Transverse colon (tissue), 4 donors: ENCODE measurements at regions not wholly inside any gene's neighbourhood (a gene's known extent, or its start where the extent isn't known, plus 50 kb on each side); places are given as distances from the start of the nearest gene placed in this dataset.

ENCODE experiments used
- DNase-seq: peaks from one replicate; pipeline ENCODE4 v3.0.0-alpha.2; 2019
- H3K27ac ChIP-seq, 4 donors: fragments of 200-600 bp; sonication (generic); 2 replicates each; pipeline ENCODE4 v1.5.1; 2016 to 2018; ENCODE audit warnings: inconsistent platforms in 4 of 4
- H3K27me3 ChIP-seq: fragments of 200-600 bp; sonication (generic); 2 replicates; pipeline ENCODE4 v1.5.1; 2017; ENCODE audit warnings: inconsistent platforms
- H3K36me3 ChIP-seq, 4 donors: fragments of 200-600 bp; sonication (generic); 2 replicates each; pipeline ENCODE4 v1.5.1; 2017 to 2019; ENCODE audit warnings: inconsistent platforms in 4 of 4
- H3K4me1 ChIP-seq, 4 donors: fragments of 200-600 bp; sonication (generic); 2 replicates each; pipeline ENCODE4 v1.5.1; 2017 to 2020; ENCODE audit warnings: inconsistent platforms in 4 of 4
- H3K4me3 ChIP-seq, 4 donors: fragments of 200-600 bp; sonication (generic); 1 replicate in 1 of 4; 2 replicates in 3 of 4; pipeline versions ENCODE4 v1.5.1 to v1.6.1; 2017 to 2019; ENCODE audit warnings: inconsistent platforms in 4 of 4
- H3K9me3 ChIP-seq, 2 donors: fragments of 200-600 bp; sonication (generic); 2 replicates each; pipeline ENCODE4 v1.5.1; 2017 to 2019; ENCODE audit warnings: inconsistent platforms in 2 of 2
- CTCF ChIP-seq, 5 experiments: fragments of 200-600 bp in 3 of 5; fragments of 450-650 bp in 2 of 5; sonication (generic) in 3 of 5; IDR thresholded peaks; 1 replicate in 2 of 5; 2 replicates in 3 of 5; pipeline ENCODE4 v1.5.1; 2016 to 2017; ENCODE audit warnings: antibody characterized with exemption in 5 of 5, inconsistent platforms in 3 of 5, mild to moderate bottlenecking in 2 of 5, moderate library complexity in 1 of 5
- EP300 ChIP-seq: sonication (generic); formaldehyde crosslinking; IDR thresholded peaks from one replicate; pipeline ENCODE4 v1.6.1; 2017; ENCODE audit warnings: antibody characterized with exemption, low read depth
- POLR2A ChIP-seq: fragments of 450-650 bp; IDR thresholded peaks from one replicate; pipeline ENCODE4 v1.6.1; 2016; ENCODE audit warnings: antibody characterized with exemption, mild to moderate bottlenecking, moderate library complexity
- POLR2AphosphoS5 ChIP-seq, 3 donors: sonication (generic); formaldehyde crosslinking; IDR thresholded peaks; one replicate each; pipeline ENCODE4 v1.6.1; 2016; ENCODE audit warnings: antibody characterized with exemption in 3 of 3
- WGBS, 2 donors: methylation state at CpG; one replicate each; pipeline ENCODE4 v1.1.5; 2018; ENCODE audit warnings: low coverage in 1 of 2; 5-methylcytosine and 5-hydroxymethylcytosine counted together
- in situ Hi-C, 4 donors: fragments of 200-750 bp; cut with MboI; loops; one replicate each; pipeline versions ENCODE4 v1.15.0 to v1.15.1; 2017; ENCODE audit warnings: low sequenced_read_pairs in 3 of 4, low pct_ligation_motif_present in 1 of 4, low pct_unique_long_range_greater_than_20kb in 1 of 4
- intact Hi-C: fragments of 100-400 bp; cut with DNase I; formaldehyde crosslinking; loops from one replicate; pipeline ENCODE4 v1.15.1; 2023; ENCODE audit warnings: low total_unique reads

- H3K27me3 ChIP-seq, result no peaks in the 10 kb centered on the region
- DNase-seq, result no peak
- no peaks in the 10 kb centered on the region for H3K4me1 ChIP-seq
- TF ChIP-seq EP300 (no peak), CTCF (IDR thresholded peaks at IDR 0.05) (no peak), POLR2AphosphoS5 (IDR thresholded peaks at IDR 0.05) (no peak), POLR2A (no peak)
- 58 to 81% methylated on average over 2 of the region's 2 CpGs for WGBS, 2 donors
- in situ Hi-C loops, result no loop called here
- H3K36me3 ChIP-seq, result no peaks in the 10 kb centered on the region
- no peak overlapping the region for H3K27ac ChIP-seq
- H3K9me3 ChIP-seq, result no peaks in the 10 kb centered on the region
- H3K4me3 ChIP-seq, result no peak overlapping the region
- intact Hi-C loops, result no loop called here
Observed at GRCh38 chr2:75284345-75284744, 85.0 kb upstream of the TACR1 start.

GRCh38 chr2:75278821-75279379 lies 79.6 kb upstream of the TACR1 start:
- no peaks in the 10 kb centered on the region for H3K4me1 ChIP-seq
- intact Hi-C loops, result no loop called here
- H3K4me3 ChIP-seq, result no peak overlapping the region
- H3K27ac ChIP-seq, result no peak overlapping the region
- TF ChIP-seq POLR2A (no peak), EP300 (no peak), CTCF (IDR thresholded peaks at IDR 0.05) (no peak), POLR2AphosphoS5 (IDR thresholded peaks at IDR 0.05) (no peak)
- no peaks in the 10 kb centered on the region for H3K27me3 ChIP-seq
- in situ Hi-C loops, result no loop called here
- H3K36me3 ChIP-seq, result no peaks in the 10 kb centered on the region
- no peak for DNase-seq
- WGBS, 2 donors, result 88% methylated on average over 4 to 5 of the region's 5 CpGs
- no peaks in the 10 kb centered on the region for H3K9me3 ChIP-seq

- Histone ChIP-seq H3K4me3 (no peak overlapping the region), H3K4me1 (no peaks in the 10 kb centered on the region), H3K27me3 (no peaks in the 10 kb centered on the region), H3K36me3 (no peaks in the 10 kb centered on the region), H3K27ac (no peak overlapping the region), H3K9me3 (no peaks in the 10 kb centered on the region)
- 84 to 90% methylated on average over 3 of the region's 3 CpGs for WGBS, 2 donors
- in situ Hi-C loops, result no loop called here
- intact Hi-C loops, result no loop called here
- no peak for TF ChIP-seq CTCF (IDR thresholded peaks at IDR 0.05)
- no peak for TF ChIP-seq POLR2AphosphoS5 (IDR thresholded peaks at IDR 0.05)
- TF ChIP-seq EP300, result no peak
- TF ChIP-seq POLR2A, result no peak
- no peak for DNase-seq
Observed at GRCh38 chr2:75278314-75278713, 79.0 kb upstream of the TACR1 start.

GRCh38 chr2:75277111-75277510 lies 77.8 kb upstream of the TACR1 start:
- H3K36me3 ChIP-seq, result no peaks in the 10 kb centered on the region
- no peak for DNase-seq
- no peaks in the 10 kb centered on the region for H3K9me3 ChIP-seq
- in situ Hi-C loops, result no loop called here
- H3K4me3 ChIP-seq, result no peak overlapping the region
- H3K27me3 ChIP-seq, result no peaks in the 10 kb centered on the region
- no peak for TF ChIP-seq POLR2A
- H3K4me1 ChIP-seq, result no peaks in the 10 kb centered on the region
- intact Hi-C loops, result no loop called here
- H3K27ac ChIP-seq, result no peak overlapping the region
